ENCODE measurements at regions not wholly inside any gene's neighbourhood (a gene's known extent, or its start where the extent isn't known, plus 50 kb on each side); places are given as distances from the start of the nearest gene placed in this dataset.

- H3K4me1 ChIP-seq: no peaks in the 10 kb centered on the region
- DNase-seq: no peak
Measured at GRCh38 chr21:28410256-28410655, 582.4 kb downstream of the LTN1 start.

GRCh38 chr21:28402616-28402989 lies 590.1 kb downstream of the LTN1 start:
- H3K4me1 ChIP-seq: no peaks in the 10 kb centered on the region
- no peaks in the 10 kb centered on the region for H3K36me3 ChIP-seq
- no peak for DNase-seq
- no peaks in the 10 kb centered on the region for H3K9me3 ChIP-seq
- no peak for ATAC-seq (ENCODE audit: low FRiP score in 2 of 2)
- no peak overlapping the region for H3K4me3 ChIP-seq
- 58 to 65% methylated on average over 1 of the region's 1 CpG for WGBS, 2 donors
- H3K27me3 ChIP-seq: no peaks in the 10 kb centered on the region
- H3K27ac ChIP-seq: no peak overlapping the region
- TF ChIP-seq POLR2A (IDR thresholded peaks at IDR 0.05) (no peak), EP300 (IDR thresholded peaks at IDR 0.05) (no peak), CTCF (IDR thresholded peaks at IDR 0.05) (no peak), POLR2AphosphoS5 (IDR thresholded peaks at IDR 0.05) (no peak)

More at GRCh38 chr21:28410256-28410655, 582.4 kb downstream of the LTN1 start:
- Histone ChIP-seq H3K4me3 (no peak overlapping the region), H3K27ac (no peak overlapping the region), H3K9me3 (no peaks in the 10 kb centered on the region), H3K36me3 (no peaks in the 10 kb centered on the region), H3K27me3 (no peaks in the 10 kb centered on the region)
- peak in 1 of 2 donors; percentile 50 for ATAC-seq (ENCODE audit: low FRiP score in 2 of 2)
- 43 to 55% methylated on average over 2 of the region's 2 CpGs for WGBS, 2 donors
- no peak for TF ChIP-seq POLR2AphosphoS5 (IDR thresholded peaks at IDR 0.05)
- TF ChIP-seq CTCF (IDR thresholded peaks at IDR 0.05): no peak
- no peak for TF ChIP-seq POLR2A (IDR thresholded peaks at IDR 0.05)
- no peak for TF ChIP-seq EP300 (IDR thresholded peaks at IDR 0.05)

GRCh38 chr21:28397040-28397439 lies 595.6 kb downstream of the LTN1 start:
- no peaks in the 10 kb centered on the region for H3K9me3 ChIP-seq
- no peak overlapping the region for H3K4me3 ChIP-seq
- ATAC-seq (ENCODE audit: low FRiP score in 2 of 2) (no peak), DNase-seq (no peak)
- no peaks in the 10 kb centered on the region for H3K36me3 ChIP-seq
- H3K27ac ChIP-seq: no peak overlapping the region
- H3K4me1 ChIP-seq: no peaks in the 10 kb centered on the region
- no peak for TF ChIP-seq POLR2AphosphoS5 (IDR thresholded peaks at IDR 0.05)
- no peak for TF ChIP-seq CTCF (IDR thresholded peaks at IDR 0.05)
- TF ChIP-seq POLR2A (IDR thresholded peaks at IDR 0.05): no peak
- no peak for TF ChIP-seq EP300 (IDR thresholded peaks at IDR 0.05)
- no peaks in the 10 kb centered on the region for H3K27me3 ChIP-seq

GRCh38 chr21:28396421-28396820 lies 596.3 kb downstream of the LTN1 start:
- no peak for TF ChIP-seq POLR2A (IDR thresholded peaks at IDR 0.05)
- no peak for TF ChIP-seq EP300 (IDR thresholded peaks at IDR 0.05)
- TF ChIP-seq CTCF (IDR thresholded peaks at IDR 0.05): no peak
- TF ChIP-seq POLR2AphosphoS5 (IDR thresholded peaks at IDR 0.05): no peak
- DNase-seq (peak in 1 of 2 donors; percentile 25), ATAC-seq (ENCODE audit: low FRiP score in 2 of 2) (no peak)
- H3K27me3 ChIP-seq: no peaks in the 10 kb centered on the region
- H3K36me3 ChIP-seq: no peaks in the 10 kb centered on the region
- no peaks in the 10 kb centered on the region for H3K9me3 ChIP-seq
- no peak overlapping the region for H3K4me3 ChIP-seq
- H3K27ac ChIP-seq: no peak overlapping the region
- H3K4me1 ChIP-seq: no peaks in the 10 kb centered on the region
- 82 to 95% methylated on average over 5 of the region's 5 CpGs for WGBS, 2 donors

GRCh38 chr21:28393279-28393678 lies 599.4 kb downstream of the LTN1 start:
- H3K27ac ChIP-seq: no peak overlapping the region
- no peaks in the 10 kb centered on the region for H3K9me3 ChIP-seq
- ATAC-seq (ENCODE audit: low FRiP score in 2 of 2) (peak; percentile 45 to 57), DNase-seq (peak in 1 of 2 donors; percentile 27)
- no peaks in the 10 kb centered on the region for H3K4me1 ChIP-seq
- H3K4me3 ChIP-seq: no peak overlapping the region
- no peaks in the 10 kb centered on the region for H3K36me3 ChIP-seq
- no peak for TF ChIP-seq POLR2AphosphoS5 (IDR thresholded peaks at IDR 0.05)
- TF ChIP-seq POLR2A (IDR thresholded peaks at IDR 0.05): no peak
- no peak for TF ChIP-seq CTCF (IDR thresholded peaks at IDR 0.05)
- no peak for TF ChIP-seq EP300 (IDR thresholded peaks at IDR 0.05)
- 64 to 67% methylated on average over 7 of the region's 7 CpGs for WGBS, 2 donors
- no peaks in the 10 kb centered on the region for H3K27me3 ChIP-seq
